ENCODE measurements at regions not wholly inside any gene's neighbourhood (a gene's known extent, or its start where the extent isn't known, plus 50 kb on each side); places are given as distances from the start of the nearest gene placed in this dataset.
A peak's percentile ranks its signal among the peaks of the same experiment; 100 is the strongest.

- BruUV-seq (replicated peaks): no TSS peak
- no peak overlapping the region for H3K27ac Mint-ChIP-seq (ENCODE audit: unreplicated experiment)
- intact Hi-C loops (cut with micrococcal nuclease; ENCODE audit: unreplicated experiment): no loop called here
- H3K36me3 ChIP-seq (ENCODE audit: control insufficient read depth, insufficient read depth, low read length): no peaks in the 10 kb centered on the region
- H3K27me3 Mint-ChIP-seq (ENCODE audit: insufficient read depth, unreplicated experiment): peaks cover 13% of the 10 kb centered on the region
- no peaks in the 10 kb centered on the region for H3K4me1 ChIP-seq
- no peaks in the 10 kb centered on the region for H3K36me3 Mint-ChIP-seq (ENCODE audit: insufficient read depth, unreplicated experiment)
- H3K27me3 ChIP-seq (replicated peaks; ENCODE audit: control insufficient read depth, insufficient read depth, low read length): no peaks in the 10 kb centered on the region
- H3K4me3 ChIP-seq (ENCODE audit: low read depth, low read length): no peak overlapping the region
- TF ChIP-seq CTCF (IDR thresholded peaks at IDR 0.05; ENCODE audit: insufficient read depth in 1 of 2, low read depth in 1 of 2, low read length in 1 of 2, severe bottlenecking in 1 of 2, unreplicated experiment in 1 of 2): no peak
- H3K9me3 Mint-ChIP-seq (ENCODE audit: unreplicated experiment): no peaks in the 10 kb centered on the region
- no peaks in the 10 kb centered on the region for H3K4me1 Mint-ChIP-seq (ENCODE audit: low read depth, unreplicated experiment)
- POLR2A ChIA-PET: no interaction called here
- no peak overlapping the region for H3K4me3 Mint-ChIP-seq (ENCODE audit: unreplicated experiment)
- no peaks in the 10 kb centered on the region for H3K9me3 ChIP-seq
- CTCF ChIA-PET: no interaction called here
- no peak for DNase-seq
Measured at GRCh38 chr5:8521991-8522390, 653.0 kb downstream of the MTRR start.

- H3K27me3 ChIP-seq (replicated peaks; ENCODE audit: control insufficient read depth, insufficient read depth, low read length): no peaks in the 10 kb centered on the region
- no peak for DNase-seq
- H3K4me1 Mint-ChIP-seq (ENCODE audit: low read depth, unreplicated experiment): no peaks in the 10 kb centered on the region
- ChIA-PET POLR2A (no interaction called here), CTCF (no interaction called here)
- no peaks in the 10 kb centered on the region for H3K9me3 Mint-ChIP-seq (ENCODE audit: unreplicated experiment)
- H3K36me3 ChIP-seq (ENCODE audit: control insufficient read depth, insufficient read depth, low read length): no peaks in the 10 kb centered on the region
- intact Hi-C loops (cut with micrococcal nuclease; ENCODE audit: unreplicated experiment): no loop called here
- H3K27ac Mint-ChIP-seq (ENCODE audit: unreplicated experiment): no peak overlapping the region
- no peak overlapping the region for H3K4me3 Mint-ChIP-seq (ENCODE audit: unreplicated experiment)
- no peak overlapping the region for H3K4me3 ChIP-seq (ENCODE audit: low read depth, low read length)
- peak in 1 of 2 experiments; percentile 16 for TF ChIP-seq CTCF (IDR thresholded peaks at IDR 0.05; ENCODE audit: insufficient read depth in 1 of 2, low read depth in 1 of 2, low read length in 1 of 2, severe bottlenecking in 1 of 2, unreplicated experiment in 1 of 2)
- no peaks in the 10 kb centered on the region for H3K9me3 ChIP-seq
- BruUV-seq (replicated peaks): no TSS peak
- H3K27me3 Mint-ChIP-seq (ENCODE audit: insufficient read depth, unreplicated experiment): peaks cover 13% of the 10 kb centered on the region
- H3K4me1 ChIP-seq: no peaks in the 10 kb centered on the region
- no peaks in the 10 kb centered on the region for H3K36me3 Mint-ChIP-seq (ENCODE audit: insufficient read depth, unreplicated experiment)
Measured at GRCh38 chr5:8522646-8523045, 653.7 kb downstream of the MTRR start.

- H3K4me3 ChIP-seq (ENCODE audit: low read depth, low read length): no peak overlapping the region
- H3K27me3 Mint-ChIP-seq (ENCODE audit: insufficient read depth, unreplicated experiment): peaks cover 13% of the 10 kb centered on the region
- no peaks in the 10 kb centered on the region for H3K4me1 Mint-ChIP-seq (ENCODE audit: low read depth, unreplicated experiment)
- no peaks in the 10 kb centered on the region for H3K27me3 ChIP-seq (replicated peaks; ENCODE audit: control insufficient read depth, insufficient read depth, low read length)
- TF ChIP-seq CTCF (IDR thresholded peaks at IDR 0.05; ENCODE audit: insufficient read depth in 1 of 2, low read depth in 1 of 2, low read length in 1 of 2, severe bottlenecking in 1 of 2, unreplicated experiment in 1 of 2): no peak
- ChIA-PET POLR2A (no interaction called here), CTCF (no interaction called here)
- no peaks in the 10 kb centered on the region for H3K9me3 ChIP-seq
- H3K9me3 Mint-ChIP-seq (ENCODE audit: unreplicated experiment): no peaks in the 10 kb centered on the region
- no peak for DNase-seq
- no peaks in the 10 kb centered on the region for H3K4me1 ChIP-seq
- BruUV-seq (replicated peaks): no TSS peak
- no peak overlapping the region for H3K27ac Mint-ChIP-seq (ENCODE audit: unreplicated experiment)
- no peaks in the 10 kb centered on the region for H3K36me3 ChIP-seq (ENCODE audit: control insufficient read depth, insufficient read depth, low read length)
- intact Hi-C loops (cut with micrococcal nuclease; ENCODE audit: unreplicated experiment): no loop called here
- H3K36me3 Mint-ChIP-seq (ENCODE audit: insufficient read depth, unreplicated experiment): no peaks in the 10 kb centered on the region
- H3K4me3 Mint-ChIP-seq (ENCODE audit: unreplicated experiment): no peak overlapping the region
Measured at GRCh38 chr5:8523501-8523900, 654.6 kb downstream of the MTRR start.

Measured in Caco-2 (cell line).